Right lobe of liver (tissue), 4 donors: ENCODE measurements at regions not wholly inside any gene's neighbourhood (a gene's known extent, or its start where the extent isn't known, plus 50 kb on each side); places are given as distances from the start of the nearest gene placed in this dataset.

Source experiments
- POLR2A ChIP-seq: fragments of 450-650 bp; IDR thresholded peaks from one replicate; pipeline ENCODE4 v1.6.1; 2017; ENCODE audit warnings: antibody characterized with exemption, mild to moderate bottlenecking
- TF ChIP-seq, protein P1 (sequence below), 4 donors: fragments of 200-600 bp in 3 of 4; fragments of 450-650 bp in 1 of 4; IDR thresholded peaks; one replicate each; pipeline versions ENCODE4 v1.5.1 to v1.8.0; 2016 to 2022; ENCODE audit warnings: antibody characterized with exemption in 4 of 4, mild to moderate bottlenecking in 2 of 4
- donor health status: DM: no; HTN: no; CAD: no.
- donor health status: DM: no; HTN: no; CAD: no.
- donor health status: DM: no; HTN: yes; CAD: no.

DNA sequence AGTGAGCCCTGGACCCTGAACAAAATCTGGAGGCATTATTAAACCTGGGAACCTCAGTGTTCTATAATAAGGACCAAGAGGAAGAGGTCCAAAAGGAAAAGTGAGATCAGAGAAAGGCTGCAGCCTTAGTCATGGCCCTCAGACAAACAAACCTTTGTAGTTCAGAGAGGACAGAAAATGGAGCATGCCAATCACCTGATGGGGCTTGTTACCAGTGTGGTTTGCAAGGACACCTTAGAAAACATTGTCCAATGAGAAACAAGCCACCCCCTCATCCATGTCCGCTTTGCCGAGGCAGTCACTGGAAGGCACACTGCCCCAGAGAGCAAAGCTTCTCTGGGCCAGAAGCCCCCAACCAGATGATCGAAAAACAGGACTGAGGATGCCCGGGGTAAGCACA is 254.8 kb downstream of the CDH10 start:
- TF ChIP-seq, protein P1, sequence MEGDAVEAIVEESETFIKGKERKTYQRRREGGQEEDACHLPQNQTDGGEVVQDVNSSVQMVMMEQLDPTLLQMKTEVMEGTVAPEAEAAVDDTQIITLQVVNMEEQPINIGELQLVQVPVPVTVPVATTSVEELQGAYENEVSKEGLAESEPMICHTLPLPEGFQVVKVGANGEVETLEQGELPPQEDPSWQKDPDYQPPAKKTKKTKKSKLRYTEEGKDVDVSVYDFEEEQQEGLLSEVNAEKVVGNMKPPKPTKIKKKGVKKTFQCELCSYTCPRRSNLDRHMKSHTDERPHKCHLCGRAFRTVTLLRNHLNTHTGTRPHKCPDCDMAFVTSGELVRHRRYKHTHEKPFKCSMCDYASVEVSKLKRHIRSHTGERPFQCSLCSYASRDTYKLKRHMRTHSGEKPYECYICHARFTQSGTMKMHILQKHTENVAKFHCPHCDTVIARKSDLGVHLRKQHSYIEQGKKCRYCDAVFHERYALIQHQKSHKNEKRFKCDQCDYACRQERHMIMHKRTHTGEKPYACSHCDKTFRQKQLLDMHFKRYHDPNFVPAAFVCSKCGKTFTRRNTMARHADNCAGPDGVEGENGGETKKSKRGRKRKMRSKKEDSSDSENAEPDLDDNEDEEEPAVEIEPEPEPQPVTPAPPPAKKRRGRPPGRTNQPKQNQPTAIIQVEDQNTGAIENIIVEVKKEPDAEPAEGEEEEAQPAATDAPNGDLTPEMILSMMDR (IDR thresholded peaks at IDR 0.05), result no peak
- TF ChIP-seq POLR2A, result no peak
